ENCODE measurements at regions not wholly inside any gene's neighbourhood (a gene's known extent, or its start where the extent isn't known, plus 50 kb on each side); places are given as distances from the start of the nearest gene placed in this dataset.
A peak's percentile ranks its signal among the peaks of the same experiment; 100 is the strongest.
"Not testable (repeated sequence)": the region's sequence is repeated elsewhere in the genome, so short reads cannot be mapped to it uniquely, and the experiment has no call there.

DNA sequence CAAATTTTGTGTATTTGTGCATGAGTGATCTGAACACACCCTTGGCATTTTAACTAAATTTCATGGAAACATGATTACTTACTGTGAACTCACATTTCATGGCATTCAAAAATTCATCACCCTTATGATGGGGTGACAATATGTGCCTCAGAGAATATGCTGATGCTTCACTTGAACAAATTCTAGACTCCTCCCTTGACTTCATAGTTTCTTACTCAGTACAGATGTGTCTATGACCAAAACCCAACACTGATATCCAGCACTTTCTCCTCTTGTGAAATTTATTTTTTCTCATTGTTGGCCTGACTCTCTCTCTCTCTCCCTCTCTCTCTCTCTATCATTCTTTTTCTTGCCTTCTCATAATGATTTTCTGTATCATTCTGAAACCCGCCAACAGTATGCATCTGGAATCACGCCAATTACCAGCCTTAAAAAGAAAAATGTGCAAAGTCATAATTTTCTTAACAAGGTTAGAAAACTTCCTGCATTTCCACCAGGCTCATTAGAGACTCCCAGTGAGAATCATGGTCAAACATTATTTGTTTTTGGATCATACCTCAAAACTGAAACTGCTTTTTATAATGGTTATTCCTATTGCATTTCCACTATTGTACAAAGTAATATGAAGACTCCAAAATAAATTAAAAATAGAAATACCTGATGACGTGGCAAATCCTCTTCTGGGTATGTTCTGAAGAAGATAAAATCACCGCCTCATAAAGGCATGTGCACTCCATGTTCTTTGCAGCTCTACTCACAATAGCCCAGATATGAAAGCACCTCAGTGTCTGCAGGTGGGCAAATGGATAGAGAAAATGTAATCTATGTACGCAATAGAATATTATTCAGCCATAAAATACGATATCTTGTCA, 722.2 kb downstream of the TMEM121 start:
- DNase-seq, result no peak

DNA sequence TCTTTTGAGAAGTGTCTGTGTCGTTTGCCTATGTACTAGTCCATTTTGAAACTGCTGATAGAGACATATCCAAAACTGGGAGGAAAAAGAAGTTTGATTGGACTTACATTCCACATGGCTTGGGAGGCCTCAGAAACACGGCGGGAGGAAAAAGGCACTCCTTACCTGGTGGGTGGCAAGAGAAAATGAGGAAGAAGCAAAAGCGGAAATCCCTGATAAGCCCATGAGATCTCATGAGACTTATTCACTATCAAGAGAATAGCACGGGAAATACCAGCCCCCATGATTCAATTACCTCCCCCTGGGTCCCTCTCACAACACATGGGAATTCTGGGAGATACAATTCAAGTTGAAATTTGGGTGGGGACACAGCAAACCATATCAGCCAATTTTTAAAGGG, 727.6 kb downstream of the TMEM121 start:
- not testable (repeated sequence) for DNase-seq

DNA sequence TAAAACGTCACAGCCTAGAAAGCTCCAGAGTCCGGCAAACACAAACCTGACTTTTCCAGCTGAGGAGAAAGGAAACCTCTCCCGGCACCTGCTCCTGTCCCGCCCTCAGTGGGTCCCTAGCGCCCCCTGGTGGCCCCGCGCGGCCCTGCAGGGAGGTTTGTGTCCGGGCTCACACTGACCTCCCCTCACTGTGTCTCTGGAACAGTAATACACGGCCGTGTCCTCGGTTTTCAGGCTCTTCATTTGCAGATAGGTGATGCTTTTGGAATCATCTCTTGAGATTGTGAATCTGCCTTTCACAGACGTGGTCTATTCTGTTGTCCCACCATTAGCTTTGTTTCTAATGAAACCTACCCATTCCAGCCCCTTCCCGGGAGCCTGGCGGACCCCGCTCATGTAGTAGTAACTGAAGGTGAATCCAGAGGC, 731.2 kb downstream of the TMEM121 start:
- not testable (repeated sequence) for DNase-seq

DNA sequence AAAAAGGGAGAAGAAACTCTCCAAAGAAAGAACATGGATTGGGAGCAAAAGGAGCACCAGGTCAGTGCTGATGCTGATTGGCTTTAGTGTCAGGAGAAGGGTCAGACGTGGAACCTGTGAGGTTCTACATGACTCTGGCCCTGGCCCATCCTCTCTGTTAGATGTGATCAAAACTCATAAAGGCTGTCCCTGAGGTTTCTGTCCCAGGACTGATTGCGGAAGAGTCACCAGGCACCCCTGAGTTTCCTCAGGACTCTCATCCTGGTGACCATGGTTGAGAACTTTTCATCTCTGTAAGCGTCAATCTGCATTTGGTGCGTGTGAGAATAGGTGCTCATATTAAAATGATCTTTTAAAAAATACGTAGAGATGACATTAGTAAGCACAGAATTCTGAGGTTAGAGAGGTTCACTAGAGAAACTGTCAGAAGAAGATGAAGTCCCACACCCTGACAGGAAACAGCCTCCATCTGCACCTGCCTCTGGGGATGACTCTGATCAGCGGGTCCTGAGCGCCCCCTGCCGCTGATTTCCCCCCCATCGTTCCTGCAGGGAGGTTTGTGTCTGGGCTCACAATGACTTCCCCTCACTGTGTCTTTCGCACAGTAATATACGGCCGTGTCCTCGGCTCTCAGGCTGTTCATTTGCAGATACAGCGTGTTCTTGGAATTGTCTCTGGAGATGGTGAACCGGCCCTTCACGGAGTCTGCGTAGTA, 741.8 kb downstream of the TMEM121 start:
- no peak for DNase-seq

DNA sequence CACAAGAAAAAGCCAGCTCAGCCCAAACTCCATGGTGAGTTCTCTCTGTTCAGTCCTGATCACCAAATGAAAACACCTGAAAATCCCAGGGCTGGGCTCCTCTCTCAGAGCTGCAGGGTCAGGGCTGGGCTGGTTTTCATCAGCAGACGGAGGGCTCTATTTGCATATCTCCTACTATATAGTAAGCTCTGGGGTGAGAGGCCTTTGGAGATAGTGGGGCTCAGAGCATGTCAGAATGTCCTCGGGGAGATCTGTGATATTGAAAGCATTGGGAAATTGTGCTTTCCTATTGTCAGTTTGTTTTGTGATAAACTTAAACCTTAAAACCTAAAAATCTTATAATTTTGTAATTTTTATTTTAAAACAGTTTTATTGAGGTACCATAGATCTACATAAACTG, 742.6 kb downstream of the TMEM121 start:
- no peak for DNase-seq

DNA sequence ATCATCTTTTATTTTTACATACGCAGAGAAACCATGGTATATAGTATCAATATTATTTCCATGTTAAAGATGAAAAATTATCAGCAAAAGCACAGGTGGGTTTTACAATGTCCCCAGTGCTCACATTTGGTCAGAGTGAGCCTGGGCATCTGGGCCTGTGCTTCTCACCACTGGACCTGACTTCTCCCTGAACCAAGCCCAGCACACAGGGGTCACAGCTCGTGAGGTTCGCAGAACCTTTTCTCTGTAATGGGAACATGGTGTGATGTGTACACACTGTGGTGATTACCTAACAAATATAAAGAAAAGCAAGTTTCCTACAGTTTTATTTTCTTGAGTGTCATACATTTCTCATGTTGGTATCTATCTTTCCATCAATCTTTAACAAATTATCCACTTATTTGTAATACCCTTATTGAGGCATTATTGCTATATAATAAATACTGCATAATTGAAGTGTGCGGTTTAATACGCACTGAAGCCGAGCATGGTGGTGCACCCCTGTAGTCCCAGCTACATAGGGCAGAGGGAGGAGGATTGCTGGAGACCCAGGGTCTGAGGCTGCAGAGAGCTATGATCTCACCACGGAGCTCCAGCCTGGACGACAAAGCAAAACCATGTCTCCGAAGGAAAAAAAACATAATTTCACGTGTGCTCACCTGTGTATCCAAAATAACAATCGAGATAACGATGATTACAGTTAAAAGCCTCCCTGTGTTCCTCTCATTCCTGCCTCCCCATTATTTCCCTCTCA, 743.2 kb downstream of the TMEM121 start:
- DNase-seq, result no peak

DNA sequence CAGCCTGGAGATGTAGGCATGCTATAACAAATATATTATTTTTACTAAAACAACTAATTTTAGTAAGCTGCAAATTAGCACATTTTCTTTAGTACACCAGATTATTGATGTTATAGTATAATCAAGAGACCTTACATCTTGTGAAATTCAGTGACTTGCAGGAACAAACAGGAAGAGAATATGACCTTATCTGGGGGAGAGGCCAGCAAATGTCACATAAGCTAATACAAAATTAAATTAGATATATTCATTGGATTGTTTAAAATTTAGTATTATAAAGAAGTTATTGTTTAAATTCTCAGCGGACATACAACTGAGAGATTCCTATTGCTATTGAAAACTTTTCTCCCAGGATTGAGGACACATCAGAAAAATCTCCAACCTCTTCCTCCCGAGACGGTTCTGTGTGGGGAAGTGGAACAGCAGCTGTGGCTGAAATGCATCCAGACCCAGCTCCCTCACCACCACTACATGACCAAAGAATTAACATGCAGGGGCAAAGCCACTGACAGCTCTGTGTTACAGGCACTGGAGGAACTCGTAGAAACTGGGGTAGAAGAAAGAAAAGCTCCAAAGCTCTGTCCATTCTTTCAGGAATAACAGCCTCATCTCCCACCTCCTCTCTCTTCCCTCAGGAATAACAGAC, 744.2 kb downstream of the TMEM121 start:
- not testable (repeated sequence) for DNase-seq

DNA sequence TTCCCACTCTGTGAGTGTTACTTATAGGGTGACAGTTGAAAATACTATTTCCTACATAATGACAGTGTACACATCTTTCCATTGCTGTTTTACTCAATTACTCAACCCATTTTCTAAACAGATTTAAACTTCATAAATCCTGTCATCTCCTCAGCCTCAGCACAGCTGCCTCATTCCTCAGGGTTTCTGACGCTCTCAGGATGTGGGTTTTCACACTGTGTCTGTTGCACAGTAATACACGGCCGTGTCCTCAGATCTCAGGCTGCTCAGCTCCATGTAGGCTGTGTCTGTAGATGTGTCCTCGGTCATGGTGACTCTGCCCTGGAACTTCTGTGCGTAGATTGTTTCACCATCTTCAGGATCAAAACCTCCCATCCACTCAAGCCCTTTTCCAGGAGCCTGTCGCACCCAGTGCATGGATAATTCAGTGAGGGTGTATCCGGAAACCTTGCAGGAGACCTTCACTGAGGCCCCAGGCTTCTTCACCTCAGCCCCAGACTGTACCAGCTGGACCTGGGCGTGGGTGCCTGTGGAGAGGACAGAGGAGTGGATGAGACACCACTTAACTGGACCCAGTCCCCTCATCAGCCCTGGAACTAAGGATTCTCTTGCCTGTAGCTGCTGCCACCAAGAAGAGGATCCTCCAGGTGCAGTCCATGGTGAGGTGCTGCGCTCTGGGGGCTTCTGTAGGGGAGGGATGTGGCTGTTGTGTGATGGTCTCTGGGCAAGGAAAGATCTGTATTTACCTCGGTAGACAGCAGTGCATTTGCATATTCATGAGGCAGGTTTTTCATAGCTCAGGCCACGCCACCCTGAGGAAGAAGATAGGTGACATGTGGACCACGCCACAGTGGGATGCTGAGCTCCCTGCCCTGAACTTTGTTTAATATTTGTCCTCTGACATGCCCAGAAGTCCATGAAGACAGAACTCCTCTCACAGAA, 750.2 kb downstream of the TMEM121 start:
- no peak for DNase-seq

DNA sequence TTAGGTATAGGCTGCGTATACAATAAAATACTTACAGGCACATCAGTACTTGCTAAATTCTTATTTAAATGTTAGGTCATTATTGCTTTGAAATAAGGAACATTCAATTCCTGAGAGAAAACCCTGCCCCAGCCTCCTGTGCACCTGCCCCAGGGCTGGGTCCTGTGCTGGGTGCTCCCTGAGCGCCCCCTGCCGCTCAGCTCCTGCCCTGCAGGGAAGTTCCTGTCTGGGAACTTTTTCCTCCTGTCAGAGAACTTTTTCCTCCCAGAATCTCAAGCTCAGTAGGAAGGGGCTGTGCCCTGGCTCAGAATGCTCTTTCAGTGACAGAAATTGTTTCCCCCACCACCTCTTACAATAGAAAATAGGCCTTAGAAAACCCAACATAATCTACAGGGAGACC, 751.1 kb downstream of the TMEM121 start:
- no peak for DNase-seq

DNA sequence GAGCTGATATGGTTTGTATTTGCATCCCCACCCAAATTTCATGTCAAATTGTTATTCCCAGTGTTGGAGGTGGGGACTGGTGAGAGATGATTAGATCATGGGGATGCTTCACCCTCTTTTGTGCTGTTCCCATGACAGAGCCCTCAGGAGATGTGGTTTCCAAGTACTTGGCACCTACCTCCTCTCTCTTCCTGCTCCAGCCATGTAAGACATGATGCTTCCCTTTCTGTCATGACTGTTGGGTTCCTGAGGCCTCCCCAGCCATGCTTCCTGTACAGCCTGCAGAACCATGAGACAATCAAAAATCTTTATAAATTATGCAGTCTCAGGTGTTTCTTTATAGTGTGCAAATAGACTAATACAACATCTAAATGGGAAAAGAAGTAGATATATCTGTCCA, 754.5 kb downstream of the TMEM121 start:
- no peak for DNase-seq

DNA sequence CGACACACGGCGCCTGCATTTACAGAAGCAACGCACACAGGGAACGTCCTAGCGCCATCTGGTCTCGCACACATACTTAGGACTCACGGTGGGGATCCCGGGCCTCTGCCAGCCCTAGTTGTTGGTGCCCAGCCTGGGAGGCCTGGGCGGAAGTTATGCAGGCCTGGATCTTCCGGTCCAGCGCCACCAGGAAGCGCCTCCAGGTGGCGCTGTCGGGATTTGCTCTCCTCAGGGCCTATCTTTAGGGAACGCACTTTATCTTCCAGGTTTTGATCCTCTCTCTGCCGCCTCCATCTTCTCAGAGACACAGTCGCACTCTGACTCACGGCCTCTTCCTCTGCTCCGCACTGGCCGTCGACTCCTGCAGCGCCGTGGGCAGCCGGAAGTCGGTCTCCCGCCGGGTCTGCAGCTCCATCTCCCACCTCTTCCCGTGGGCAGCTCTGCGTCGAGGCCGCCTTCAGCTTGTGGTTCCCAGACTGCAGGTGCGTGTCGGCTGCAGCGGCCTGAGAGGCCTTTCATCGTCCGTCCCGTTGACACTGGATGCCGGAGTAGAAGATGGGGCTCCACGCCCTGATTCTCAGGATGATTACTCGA, 760.4 kb downstream of the TMEM121 start:
- no peak for DNase-seq

DNA sequence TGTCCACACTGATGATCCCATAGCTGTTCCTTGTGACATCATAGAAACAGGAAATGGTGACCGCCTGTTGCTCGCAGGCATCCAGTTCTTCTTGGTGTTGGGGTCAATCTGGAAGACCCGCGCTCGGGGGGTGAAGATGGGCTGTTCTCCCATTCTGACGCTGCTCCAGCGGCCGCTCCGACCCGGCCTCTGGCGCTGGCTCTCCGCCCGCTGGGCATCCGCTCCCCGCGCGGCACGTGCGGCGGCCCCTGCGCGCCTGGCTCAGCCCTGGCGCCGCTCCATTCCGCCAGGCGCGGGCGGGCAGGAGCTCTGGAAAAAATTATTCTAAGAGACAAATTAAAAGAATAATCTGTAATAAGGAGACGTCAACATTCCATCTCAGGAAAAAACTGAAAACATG, 761.1 kb downstream of the TMEM121 start:
- no peak for DNase-seq

DNA sequence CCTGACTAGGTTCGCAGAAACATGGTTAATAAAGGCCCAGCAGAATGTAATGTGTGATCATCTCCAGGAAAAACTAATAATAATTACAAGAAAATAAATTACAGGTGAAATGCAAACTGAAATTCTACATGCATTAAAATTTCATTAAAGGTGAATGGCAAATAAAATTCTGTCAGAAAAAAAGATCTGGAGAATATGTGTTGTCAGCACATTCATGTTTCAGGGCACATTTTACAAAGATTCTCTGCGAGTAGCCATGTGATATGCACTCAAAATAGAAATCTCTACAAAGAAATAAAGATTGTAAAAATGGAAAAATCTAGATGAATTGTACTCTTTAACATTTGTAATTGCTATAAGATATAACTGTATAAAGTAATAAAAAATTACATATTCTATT, 765.2 kb downstream of the TMEM121 start:
- no peak for DNase-seq

DNA sequence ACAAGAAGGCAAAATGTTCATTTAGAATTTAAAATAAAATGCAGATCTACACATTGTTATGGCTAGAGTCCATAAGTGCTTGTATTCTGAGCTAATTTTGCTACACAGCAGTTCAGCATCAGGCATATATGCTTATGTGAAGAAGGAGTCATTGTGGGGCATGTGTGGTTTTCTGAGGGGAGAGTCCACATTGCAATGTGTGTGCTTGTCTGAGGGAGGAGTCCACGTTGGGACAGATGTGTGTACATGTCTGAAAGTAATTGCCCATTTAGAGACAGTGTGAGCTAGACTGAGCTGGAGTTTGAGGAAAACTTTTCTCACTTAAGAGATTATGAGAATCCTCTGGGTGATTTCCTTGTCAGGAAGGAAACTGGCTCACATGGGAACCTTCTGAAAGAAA, 767.9 kb downstream of the TMEM121 start:
- DNase-seq, result no peak

DNA sequence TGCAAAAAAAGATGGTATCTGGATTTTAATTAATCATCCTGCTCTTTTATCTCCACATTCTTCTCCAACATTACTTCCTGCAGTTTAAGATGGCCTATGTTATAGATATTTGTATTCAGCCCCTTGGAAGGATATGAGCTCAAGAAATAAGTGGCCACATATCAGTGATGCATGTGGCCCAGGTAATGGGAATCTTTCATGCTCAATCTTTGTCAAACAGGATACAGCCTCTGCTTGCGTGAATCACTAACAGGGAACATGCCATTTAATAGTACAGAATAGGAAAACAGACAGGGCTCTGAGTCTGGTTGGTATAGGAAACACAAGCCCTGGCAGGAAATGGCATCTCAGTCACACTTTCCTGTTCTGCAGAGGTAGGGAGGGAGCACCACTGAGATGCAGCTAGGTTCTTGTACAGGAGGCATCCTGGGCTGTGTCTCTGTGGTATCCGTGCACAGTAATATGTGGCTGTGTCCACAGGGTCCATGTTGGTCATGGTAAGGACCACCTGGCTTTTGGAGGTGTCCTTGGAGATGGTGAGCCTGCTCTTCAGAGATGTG, 774.6 kb downstream of the TMEM121 start:
- not testable (repeated sequence) for DNase-seq

DNA sequence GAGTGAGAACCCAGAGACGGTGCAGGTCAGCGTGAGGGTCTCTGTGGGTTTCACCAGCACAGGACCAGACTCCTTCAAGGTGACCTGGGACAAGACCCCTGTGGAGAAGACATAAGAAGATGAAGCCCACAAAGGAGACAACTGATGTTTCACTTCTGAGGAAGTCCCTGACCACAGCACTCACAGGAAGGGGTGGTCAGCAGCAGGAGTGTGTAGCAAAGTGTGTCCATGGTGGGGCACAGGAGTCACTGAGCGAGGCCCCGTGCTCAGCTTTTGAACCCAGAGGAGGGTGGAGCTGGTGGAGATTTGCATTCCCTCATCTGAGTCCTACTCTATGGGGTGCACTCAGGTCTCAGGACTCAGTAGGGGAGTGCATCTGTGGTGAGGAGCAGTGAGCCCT, 775.2 kb downstream of the TMEM121 start:
- not testable (repeated sequence) for DNase-seq

DNA sequence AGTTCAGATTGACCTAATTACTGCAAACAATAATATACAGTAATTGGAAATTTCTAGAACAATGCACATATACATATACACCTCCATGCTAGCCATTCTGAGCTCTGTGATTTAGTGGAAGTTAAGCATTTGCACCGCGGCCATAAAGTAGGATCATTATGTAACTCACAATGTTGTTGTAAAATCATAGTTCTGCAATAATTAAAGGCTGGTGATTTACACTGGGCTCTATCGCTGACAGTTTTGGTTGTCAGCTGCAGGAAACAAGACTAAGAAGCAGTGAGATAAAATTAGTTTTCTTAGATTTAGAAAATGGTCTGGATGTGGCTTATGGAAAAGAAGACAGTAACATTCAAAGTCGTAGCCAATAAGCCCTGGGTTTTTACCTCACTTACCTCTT, 776.3 kb downstream of the TMEM121 start:
- DNase-seq, result no peak

DNA sequence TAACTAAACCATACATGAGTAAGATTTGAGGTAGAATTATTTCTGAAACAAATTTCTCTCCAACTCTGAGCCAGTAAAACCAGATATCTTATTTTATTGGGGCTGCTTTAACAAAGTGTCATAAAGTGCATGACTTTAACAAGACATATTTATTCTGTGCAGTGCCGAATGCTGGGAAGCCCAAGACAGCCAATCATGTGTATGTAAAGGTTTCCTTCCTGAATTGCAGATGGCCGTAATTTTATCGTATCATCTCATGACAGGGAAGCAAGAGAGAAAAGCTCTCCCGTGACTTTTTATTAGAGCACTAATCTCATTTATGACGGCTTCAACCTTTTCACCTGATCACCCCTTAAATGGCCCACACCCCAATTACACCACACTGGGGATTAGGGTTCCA, 777.9 kb downstream of the TMEM121 start:
- DNase-seq, result no peak

DNA sequence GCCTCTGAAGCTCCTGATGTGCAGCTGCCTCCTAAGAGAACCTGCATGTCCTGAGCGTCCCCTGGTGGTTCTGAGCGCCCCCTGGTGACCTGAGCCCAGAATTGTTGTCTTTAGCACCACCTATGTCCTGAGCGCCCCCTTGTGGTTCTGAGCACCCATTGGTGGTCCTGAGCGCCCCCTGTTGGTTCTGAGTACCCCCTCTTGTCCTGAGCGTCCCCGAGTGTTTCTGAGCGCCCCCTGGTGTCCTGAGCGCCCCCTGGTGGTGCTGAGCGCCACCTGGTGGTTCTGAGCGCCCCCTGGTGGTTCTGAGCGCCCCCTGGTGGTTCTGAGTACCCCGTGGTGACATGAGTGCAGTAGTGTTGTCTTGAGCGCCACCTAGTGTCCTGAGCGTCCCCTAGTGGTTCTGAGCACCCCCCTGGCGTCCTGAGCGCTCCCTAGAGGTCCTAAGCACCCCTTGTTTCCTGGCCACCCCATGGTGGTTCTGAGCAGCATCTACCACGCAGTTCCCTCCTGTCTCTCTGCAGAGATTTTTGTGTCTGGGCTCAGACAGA, 782.5 kb downstream of the TMEM121 start:
- peak; percentile 8 for DNase-seq

DNA sequence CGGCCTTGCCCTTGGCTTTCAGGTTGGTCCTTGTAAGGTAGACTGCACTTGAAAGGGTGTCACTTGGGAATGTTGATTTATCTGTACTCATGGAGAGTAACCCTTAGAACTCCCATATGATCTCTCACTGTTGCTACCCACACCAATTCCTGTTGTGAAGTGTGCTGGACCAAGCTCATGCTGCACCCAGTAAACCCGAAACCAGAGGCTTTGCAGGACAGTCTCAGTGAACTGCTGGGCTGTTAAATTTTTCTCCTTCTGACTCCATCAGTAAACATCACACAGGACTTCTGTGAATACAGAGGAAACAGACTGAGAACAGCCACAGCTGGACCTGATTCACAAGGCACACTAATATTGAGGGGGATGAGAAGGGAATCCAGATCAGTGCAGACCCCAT, 783.0 kb downstream of the TMEM121 start:
- no peak for DNase-seq

DNA sequence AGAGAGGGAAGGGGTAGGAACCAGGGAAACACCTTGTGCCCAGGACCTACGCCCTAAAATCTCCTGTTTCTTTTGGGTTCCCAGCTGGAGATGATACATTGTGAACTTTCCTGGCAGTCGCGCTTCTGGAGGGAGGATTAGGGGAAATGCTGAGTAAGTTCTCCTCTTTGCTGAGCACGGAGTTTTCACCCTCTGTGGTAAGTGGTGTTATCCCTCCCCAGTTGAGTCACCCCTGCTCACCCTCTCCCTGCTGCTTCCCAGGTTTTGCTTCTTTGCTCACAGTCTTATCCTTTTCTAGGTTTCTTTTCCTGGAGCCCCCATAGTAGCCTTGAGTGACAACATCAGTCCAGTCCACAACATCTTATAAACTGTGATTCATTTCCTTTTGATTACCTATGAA, 789.1 kb downstream of the TMEM121 start:
- DNase-seq, result no peak
